HG02870 (cell line): ENCODE measurements at regions not wholly inside any gene's neighbourhood (a gene's known extent, or its start where the extent isn't known, plus 50 kb on each side); places are given as distances from the start of the nearest gene placed in this dataset.

Source experiments
- ATAC-seq: cut with Tn5 transposase; IDR thresholded peaks from one replicate; pipeline ENCODE4 v1.9.1; 2021; ENCODE audit warnings: mild to moderate bottlenecking, moderate library complexity; ENCODE audit not compliant: unreplicated experiment

DNA sequence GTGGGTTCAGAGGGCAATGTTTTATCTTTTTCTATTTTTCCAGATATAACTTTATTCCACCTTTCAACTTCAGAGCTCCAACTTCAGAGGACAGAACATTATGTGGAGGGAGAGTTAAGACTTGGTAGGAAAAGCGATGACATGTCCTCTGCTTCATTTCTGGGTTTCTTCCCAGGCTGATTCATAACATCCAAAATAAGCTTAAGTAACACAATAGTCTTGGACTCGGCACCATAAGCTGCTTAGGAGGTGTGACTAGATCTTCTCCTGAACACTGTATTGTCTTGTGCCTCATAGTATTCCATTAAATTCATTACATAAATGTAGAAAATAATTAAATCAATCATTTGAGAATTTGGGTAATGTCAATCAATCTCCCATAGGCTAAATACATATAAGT is 95.5 kb upstream of the PDE3A start:
- ATAC-seq = no peak

DNA sequence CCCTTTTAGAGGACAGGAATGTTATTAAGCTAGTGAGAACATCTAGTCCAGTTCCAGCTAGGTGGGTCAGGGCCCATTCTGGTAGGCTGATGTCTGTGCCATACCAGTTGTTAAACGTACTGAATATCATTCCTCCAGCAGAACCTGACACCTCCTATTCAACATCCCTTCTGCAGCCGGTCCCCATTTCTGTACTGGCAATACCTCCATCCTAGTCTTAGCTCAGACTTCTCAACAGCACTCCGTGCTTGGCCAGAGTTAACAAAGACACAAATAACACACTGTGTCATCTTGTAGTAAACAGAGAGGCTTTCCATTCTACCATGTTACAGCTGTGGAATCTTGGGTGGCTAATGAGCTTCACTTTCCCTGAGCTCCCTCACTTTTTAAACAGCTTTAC is 94.3 kb upstream of the PDE3A start:
- no peak for ATAC-seq

DNA sequence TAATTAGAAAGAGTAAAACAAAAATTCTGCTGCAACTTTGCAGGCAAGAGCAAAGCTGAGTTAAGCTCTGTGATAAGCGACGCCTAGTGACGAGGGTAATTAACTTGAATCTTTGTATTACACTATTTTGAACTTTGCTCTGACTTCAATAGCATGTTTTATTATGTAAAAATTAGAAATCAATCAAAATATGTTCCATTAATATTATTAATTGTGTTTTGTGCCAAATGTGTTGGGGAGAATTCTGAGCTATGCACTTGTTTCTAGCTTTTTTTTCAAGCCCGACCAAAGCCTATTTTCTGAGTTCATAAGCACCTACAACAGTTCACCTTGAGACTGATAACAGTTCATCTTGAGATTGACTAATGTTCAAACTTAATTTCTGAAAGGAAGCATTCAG is 90.1 kb upstream of the PDE3A start:
- ATAC-seq = no peak

DNA sequence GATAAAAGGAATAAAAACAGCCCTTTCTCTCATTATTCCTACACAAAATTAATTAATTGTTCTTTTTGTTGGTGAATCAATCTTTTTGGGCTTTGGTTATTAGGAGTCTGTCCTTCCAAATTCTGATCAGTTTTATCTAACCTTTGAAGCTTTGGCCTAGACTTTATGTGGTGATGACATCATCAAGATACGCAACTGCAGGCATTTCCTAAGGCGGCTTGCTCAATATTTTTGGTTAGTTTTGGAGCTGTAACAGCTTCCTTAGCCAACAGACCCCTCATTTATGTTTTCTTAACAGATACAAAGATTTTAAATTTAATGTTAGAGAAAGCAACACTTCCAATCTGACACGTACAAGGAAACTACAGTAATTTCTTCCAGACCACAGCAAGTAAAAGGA is 87.8 kb upstream of the PDE3A start:
- ATAC-seq = no peak

DNA sequence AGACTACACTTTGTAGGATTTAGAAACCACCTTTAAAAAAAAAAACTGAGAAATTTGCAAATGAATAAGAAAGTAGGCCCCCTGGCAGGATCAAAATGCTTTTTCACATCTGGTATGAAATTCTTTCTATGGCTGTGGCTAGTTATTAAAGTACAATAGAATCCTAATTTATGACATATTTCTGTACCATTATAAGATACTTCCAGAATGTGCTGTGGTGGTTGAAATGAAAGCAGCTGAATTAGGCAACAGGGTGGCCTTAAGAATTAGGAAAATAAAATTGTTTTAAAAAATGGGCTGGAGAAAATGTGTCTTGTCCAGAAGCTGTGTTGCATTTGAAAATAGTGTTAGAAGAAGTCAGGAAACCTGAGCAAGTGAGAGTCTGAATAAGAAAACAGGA is 85.9 kb upstream of the PDE3A start:
- ATAC-seq = no peak

DNA sequence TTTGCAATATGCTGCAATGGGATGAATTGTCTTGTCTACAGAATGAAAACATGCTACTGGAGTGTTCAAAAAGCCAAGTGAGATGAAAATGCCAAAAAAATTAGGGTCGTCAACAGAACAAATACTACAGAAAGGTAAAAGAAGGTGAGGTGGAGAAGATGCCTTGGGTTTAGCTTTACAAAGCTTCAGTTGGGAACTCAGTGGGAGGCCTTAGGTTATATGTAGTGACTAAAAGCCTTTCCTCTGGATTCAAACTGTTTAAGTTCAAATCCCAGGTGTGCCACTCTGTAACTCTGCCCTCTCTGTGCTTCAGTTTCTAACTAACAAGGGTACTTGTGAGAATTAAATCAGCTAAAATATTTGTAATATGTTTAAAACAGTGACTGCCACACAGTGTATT is 84.9 kb upstream of the PDE3A start:
- no peak for ATAC-seq

DNA sequence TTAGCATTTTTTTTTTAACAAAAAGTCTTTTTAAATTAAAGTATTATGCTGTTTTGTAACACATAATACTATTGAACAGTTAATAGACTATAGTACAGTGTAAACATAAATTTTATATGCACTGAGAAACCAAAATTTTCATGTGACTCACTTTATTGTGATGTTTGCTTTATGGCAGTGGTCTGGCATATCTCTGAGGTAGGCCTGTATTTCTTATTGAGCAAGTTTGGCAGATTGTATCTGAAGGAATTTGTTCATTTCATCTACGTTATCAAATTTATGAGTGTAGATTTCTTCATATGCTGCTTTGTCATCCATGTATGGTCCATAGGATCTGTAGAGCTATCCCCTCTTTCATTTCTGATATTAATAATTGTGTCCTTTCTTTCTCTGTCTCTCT is 78.8 kb upstream of the PDE3A start:
- no peak for ATAC-seq

DNA sequence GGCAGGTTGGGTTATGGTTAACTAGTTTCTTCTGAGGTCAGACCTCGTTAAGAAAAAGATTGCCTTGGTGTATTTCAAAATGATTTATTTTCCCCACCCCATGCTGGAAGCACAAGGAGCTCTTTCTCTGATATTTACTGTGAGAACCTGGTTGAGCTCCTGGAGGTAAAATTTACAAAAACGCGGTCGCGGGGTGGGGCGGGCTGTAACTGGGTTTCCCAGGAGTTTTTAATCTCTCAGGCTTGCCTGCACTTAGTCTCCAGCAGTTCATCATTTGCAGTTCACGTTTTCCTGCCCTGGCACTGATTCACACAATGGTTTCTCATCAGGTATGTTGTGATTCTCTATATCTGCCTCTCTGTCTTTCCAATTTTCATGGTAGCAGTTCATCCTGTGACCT is 67.9 kb upstream of the PDE3A start:
- no peak for ATAC-seq

DNA sequence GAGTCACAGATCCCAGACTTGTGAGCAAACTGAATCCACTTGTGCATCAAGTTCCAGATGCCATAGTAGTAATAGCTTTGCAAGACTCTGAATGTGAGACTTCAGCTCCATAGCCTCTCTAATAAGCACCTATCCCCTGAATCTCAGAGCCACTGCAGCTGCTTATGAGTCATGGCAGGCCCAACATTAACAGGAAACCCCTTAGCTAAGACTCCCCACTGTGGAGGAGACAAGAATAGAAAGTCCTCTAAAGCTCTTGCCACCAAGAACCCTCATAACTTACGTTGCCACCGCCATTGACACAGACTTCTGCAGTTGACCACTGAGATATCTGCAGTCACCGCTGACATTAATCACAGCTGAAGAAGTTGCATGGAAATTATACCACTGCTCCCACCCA is 62.9 kb upstream of the PDE3A start:
- ATAC-seq = no peak

DNA sequence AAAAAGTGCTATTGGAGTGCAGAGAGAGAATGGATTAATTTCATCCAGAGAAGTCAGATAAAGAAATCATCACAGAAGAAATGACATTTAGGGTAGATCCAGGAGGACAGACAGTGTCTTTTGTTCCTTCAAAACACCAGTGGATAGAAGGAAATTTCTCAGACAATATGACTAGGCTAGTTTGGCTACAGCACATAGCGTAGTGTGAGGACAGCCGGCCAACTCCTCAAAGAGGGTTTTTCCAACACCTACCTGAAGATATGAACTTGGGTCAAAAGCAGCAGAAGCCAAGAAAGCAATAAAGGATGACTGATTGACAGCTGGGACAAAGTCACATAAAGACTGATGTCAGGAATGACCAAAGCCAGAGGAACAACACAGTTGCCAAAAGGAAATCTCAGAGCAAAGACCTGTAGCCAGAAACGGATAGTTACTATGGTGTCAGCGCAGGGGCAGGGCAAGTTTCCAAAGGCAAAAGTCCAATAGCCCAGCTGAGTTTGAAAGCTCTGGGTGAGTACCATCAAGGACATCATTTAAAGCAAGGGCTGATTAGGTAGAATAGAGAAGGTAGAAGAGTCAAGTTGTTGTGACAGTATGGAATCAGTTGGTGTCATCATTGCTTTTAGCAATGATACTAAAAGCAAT is 58.7 kb upstream of the PDE3A start:
- ATAC-seq = no peak

DNA sequence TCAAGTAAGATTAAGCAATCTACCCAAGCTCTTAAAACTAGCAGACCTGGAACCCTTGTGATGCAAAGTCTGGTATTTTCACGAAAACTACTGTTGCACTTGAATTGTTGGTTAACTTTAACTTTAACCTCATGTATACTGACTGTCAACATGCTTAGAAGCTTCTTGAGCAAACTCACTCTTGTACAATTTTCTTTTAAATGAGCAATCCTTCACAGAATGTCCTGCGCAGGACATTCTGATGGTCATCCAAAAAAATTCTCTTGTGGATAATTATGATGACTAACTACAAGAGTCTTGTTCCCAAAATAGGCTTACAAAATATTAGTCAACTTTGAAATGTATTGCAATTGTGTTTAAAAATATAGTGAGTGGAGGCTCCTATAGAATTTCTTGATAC is 54.0 kb upstream of the PDE3A start:
- ATAC-seq = no peak

DNA sequence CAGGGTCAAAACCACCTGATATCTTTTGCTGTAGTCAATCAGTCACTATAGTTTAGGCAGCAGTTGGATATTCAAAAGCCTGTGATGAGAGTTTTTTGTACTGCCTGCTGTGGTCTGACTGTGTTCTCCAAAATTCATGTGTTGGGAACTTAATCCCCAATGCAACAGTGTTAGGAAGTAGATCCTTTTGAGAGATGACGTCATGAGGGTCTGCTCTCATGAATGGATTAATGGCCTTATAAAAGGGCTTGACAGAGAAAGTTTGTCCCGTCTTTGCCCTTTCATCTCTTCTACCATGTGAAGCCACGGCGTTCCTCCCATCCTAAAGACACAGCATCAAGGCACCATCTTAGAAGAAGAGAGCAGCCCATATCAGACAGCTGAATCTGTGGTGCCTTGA is 50.8 kb upstream of the PDE3A start:
- no peak for ATAC-seq
